ENCODE measurements at regions not wholly inside any gene's neighbourhood (a gene's known extent, or its start where the extent isn't known, plus 50 kb on each side); places are given as distances from the start of the nearest gene placed in this dataset.

DNA sequence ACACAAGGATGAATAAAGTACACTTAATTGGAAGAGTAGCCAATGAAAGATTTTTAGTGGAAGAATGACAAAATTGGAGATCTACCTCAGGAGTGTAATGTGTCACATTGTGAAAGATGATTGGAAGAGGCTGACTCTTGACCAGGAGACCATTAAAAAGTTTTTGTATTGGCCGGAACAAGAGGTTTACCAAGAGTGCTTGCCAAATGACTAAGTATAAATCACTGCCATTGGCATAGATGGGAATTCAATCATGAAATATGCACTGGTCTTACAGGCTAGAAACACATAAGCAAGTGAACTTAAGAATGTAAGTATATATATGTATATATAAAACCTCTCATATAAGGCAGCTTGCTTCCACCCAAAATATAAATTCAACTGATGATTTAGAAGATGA, 58.7 kb upstream of the TFEC start:
- Mint-ChIP-seq H3K36me3 (no peaks in the 10 kb centered on the region), H3K9me3 (no peaks in the 10 kb centered on the region), H3K27me3 (ENCODE audit: insufficient read depth, low read depth) (no peaks in the 10 kb centered on the region), H3K4me3 (no peak overlapping the region), H3K27ac (no peak overlapping the region), H3K4me1 (no peaks in the 10 kb centered on the region)
- Histone ChIP-seq H3K9me3 (ENCODE audit: low read depth) (no peaks in the 10 kb centered on the region), H3K4me3 (no peak overlapping the region), H2AFZ (replicated peaks) (no peak overlapping the region), H3K27ac (no peak overlapping the region), H3K27me3 (no peaks in the 10 kb centered on the region), H4K20me1 (ENCODE audit: low read depth) (no peaks in the 10 kb centered on the region), H3F3A (ENCODE audit: low read depth) (no peaks in the 10 kb centered on the region), H3K9ac (no peak overlapping the region), H3K4me2 (no peak overlapping the region), H3K36me3 (no peaks in the 10 kb centered on the region), H3K79me2 (ENCODE audit: low read depth) (no peaks in the 10 kb centered on the region), H3K4me1 (no peaks in the 10 kb centered on the region)
- TF ChIP-seq, protein P1, sequence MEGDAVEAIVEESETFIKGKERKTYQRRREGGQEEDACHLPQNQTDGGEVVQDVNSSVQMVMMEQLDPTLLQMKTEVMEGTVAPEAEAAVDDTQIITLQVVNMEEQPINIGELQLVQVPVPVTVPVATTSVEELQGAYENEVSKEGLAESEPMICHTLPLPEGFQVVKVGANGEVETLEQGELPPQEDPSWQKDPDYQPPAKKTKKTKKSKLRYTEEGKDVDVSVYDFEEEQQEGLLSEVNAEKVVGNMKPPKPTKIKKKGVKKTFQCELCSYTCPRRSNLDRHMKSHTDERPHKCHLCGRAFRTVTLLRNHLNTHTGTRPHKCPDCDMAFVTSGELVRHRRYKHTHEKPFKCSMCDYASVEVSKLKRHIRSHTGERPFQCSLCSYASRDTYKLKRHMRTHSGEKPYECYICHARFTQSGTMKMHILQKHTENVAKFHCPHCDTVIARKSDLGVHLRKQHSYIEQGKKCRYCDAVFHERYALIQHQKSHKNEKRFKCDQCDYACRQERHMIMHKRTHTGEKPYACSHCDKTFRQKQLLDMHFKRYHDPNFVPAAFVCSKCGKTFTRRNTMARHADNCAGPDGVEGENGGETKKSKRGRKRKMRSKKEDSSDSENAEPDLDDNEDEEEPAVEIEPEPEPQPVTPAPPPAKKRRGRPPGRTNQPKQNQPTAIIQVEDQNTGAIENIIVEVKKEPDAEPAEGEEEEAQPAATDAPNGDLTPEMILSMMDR (IDR thresholded peaks at IDR 0.05) = no peak
- no peak for TF ChIP-seq EZH2phosphoT487 (IDR thresholded peaks at IDR 0.05)
- no peak for TF ChIP-seq EZH2 (IDR thresholded peaks at IDR 0.05)
- DNase-seq (ENCODE audit: low spot score) = no peak

DNA sequence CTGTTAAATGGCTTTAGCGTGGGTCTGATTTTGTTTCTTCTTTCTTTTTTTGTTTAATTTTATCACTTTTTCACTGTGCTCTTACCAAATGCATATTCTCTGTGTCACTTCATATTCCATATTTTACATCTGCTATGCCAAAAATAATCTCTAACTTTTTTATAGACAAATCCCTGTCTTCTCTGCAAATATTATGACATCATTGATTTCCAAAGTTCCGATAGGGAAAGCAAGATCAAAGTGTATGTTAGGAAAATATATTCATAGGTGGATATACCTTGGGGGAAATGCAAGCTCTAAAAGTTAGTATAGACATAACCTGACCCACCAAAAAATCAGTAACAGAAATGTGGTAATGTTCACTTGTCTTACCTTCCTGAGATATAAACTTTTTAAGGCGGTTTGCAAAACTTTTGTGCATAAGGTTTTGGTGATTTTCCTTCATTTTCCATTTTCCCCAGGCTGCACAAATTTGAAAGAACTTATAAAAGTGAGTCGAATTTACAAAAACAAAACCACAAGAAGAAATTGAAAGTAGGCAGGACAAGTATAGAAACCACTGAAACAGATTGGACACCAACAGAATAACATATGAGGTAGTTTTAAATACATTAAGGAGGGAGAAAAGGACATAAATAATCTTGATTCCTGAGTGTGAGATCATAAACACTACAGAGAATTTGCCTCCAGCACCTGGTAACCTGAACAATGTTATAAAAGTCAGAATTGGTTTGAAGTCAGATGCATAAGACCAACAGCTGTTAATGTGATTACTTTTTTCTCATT, 63.1 kb upstream of the TFEC start:
- Histone ChIP-seq H4K20me1 (ENCODE audit: low read depth) (no peaks in the 10 kb centered on the region), H3F3A (ENCODE audit: low read depth) (no peaks in the 10 kb centered on the region), H2AFZ (replicated peaks) (no peak overlapping the region), H3K4me1 (no peaks in the 10 kb centered on the region), H3K27me3 (no peaks in the 10 kb centered on the region), H3K9me3 (ENCODE audit: low read depth) (no peaks in the 10 kb centered on the region), H3K4me3 (no peak overlapping the region), H3K36me3 (no peaks in the 10 kb centered on the region), H3K27ac (no peak overlapping the region), H3K9ac (no peak overlapping the region), H3K79me2 (ENCODE audit: low read depth) (no peaks in the 10 kb centered on the region), H3K4me2 (no peak overlapping the region)
- no peak for DNase-seq (ENCODE audit: low spot score)
- Mint-ChIP-seq H3K9me3 (no peaks in the 10 kb centered on the region), H3K36me3 (no peaks in the 10 kb centered on the region), H3K27me3 (ENCODE audit: insufficient read depth, low read depth) (no peaks in the 10 kb centered on the region), H3K4me1 (no peaks in the 10 kb centered on the region), H3K4me3 (no peak overlapping the region), H3K27ac (no peak overlapping the region)
- TF ChIP-seq EZH2 (IDR thresholded peaks at IDR 0.05) (no peak), EZH2phosphoT487 (IDR thresholded peaks at IDR 0.05) (no peak)
- TF ChIP-seq, protein P1 (IDR thresholded peaks at IDR 0.05) = no peak

DNA sequence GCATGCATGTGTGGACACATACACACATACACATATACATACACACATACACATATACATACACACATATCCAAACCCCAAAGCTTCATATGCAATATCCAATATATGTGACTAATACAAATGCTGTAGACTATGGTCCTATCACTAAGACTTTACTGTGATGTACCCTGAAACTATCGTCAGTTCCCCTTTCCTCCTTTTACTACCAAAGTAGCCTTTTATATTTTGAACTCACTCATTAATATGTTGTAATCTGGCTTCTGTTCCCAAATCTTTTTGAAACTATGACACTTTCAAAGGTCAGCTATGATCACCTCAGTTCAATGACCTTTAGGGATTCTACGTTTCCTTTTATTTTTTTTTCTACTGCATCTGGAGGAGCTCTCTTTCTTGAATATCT, 64.8 kb upstream of the TFEC start:
- Histone ChIP-seq H3K79me2 (ENCODE audit: low read depth) (no peaks in the 10 kb centered on the region), H2AFZ (replicated peaks) (no peak overlapping the region), H3K27ac (no peak overlapping the region), H3F3A (ENCODE audit: low read depth) (no peaks in the 10 kb centered on the region), H4K20me1 (ENCODE audit: low read depth) (no peaks in the 10 kb centered on the region), H3K4me2 (no peak overlapping the region), H3K9ac (no peak overlapping the region), H3K36me3 (no peaks in the 10 kb centered on the region), H3K4me1 (no peaks in the 10 kb centered on the region), H3K9me3 (ENCODE audit: low read depth) (no peaks in the 10 kb centered on the region), H3K4me3 (no peak overlapping the region), H3K27me3 (no peaks in the 10 kb centered on the region)
- DNase-seq (ENCODE audit: low spot score) = no peak
- Mint-ChIP-seq H3K27ac (no peak overlapping the region), H3K4me1 (no peaks in the 10 kb centered on the region), H3K4me3 (no peak overlapping the region), H3K9me3 (no peaks in the 10 kb centered on the region), H3K27me3 (ENCODE audit: insufficient read depth, low read depth) (no peaks in the 10 kb centered on the region), H3K36me3 (no peaks in the 10 kb centered on the region)
- TF ChIP-seq EZH2phosphoT487 (IDR thresholded peaks at IDR 0.05) (no peak), EZH2 (IDR thresholded peaks at IDR 0.05) (no peak)
- TF ChIP-seq, protein P1 (IDR thresholded peaks at IDR 0.05) = no peak

Data from neural progenitor cell (in vitro differentiated cells).